ENCODE measurements at regions not wholly inside any gene's neighbourhood (a gene's known extent, or its start where the extent isn't known, plus 50 kb on each side); places are given as distances from the start of the nearest gene placed in this dataset.

GRCh38 chr3:103585809-103586208 lies 1151.0 kb downstream of the ZPLD1 start:
- no peak overlapping the region for H3K4me3 Mint-ChIP-seq
- H3K27ac Mint-ChIP-seq, result no peak overlapping the region
- H3K27me3 Mint-ChIP-seq, result no peaks in the 10 kb centered on the region
- CTCF ChIA-PET, result no interaction called here
- H3K36me3 Mint-ChIP-seq, result no peaks in the 10 kb centered on the region
- no peaks in the 10 kb centered on the region for H3K4me1 Mint-ChIP-seq
- H3K9me3 Mint-ChIP-seq, result no peaks in the 10 kb centered on the region
- DNase-seq, result no peak

DNA sequence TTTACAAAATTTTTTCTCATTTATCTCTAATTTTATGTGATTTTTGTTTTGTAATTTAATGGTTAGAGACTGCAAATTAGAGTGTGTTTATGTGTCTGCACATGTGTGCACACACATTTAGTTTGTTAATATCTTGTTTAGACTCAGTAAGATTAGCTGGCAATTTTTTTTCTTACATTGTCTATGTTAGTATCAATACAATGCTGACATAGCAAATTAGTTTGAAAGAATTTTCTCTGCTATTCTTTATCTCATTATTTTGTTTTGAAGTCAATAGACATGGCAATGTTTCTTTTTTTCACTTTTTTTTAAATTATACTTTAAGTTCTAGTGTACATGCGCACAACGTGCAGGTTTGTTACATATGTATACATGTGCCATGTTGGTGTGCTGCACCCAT lies 1155.0 kb downstream of the ZPLD1 start:
- Mint-ChIP-seq H3K27ac (no peak overlapping the region), H3K9me3 (no peaks in the 10 kb centered on the region), H3K36me3 (no peaks in the 10 kb centered on the region), H3K4me1 (no peaks in the 10 kb centered on the region), H3K27me3 (no peaks in the 10 kb centered on the region), H3K4me3 (no peak overlapping the region)
- CTCF ChIA-PET, result no interaction called here
- DNase-seq, result no peak

DNA sequence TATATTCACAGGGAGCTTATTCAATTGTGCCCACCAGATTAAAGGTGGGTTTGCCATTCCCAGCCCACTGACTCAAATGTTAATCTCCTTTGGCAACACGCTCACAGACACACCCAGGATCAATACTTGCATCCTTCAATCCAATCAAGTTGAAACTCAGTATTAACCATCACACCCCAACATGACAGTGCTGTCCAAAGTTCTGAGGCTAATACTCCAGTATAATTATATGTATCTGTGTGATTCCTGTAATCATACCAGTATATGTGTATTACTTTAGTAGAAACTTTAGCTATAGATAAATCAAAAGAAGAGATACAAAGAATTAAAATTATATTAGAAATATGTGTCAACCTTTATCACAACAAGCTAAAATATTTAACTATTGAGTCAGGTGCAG lies 1166.0 kb downstream of the ZPLD1 start:
- DNase-seq, result no peak
- H3K36me3 Mint-ChIP-seq, result no peaks in the 10 kb centered on the region
- no peaks in the 10 kb centered on the region for H3K4me1 Mint-ChIP-seq
- H3K27me3 Mint-ChIP-seq, result no peaks in the 10 kb centered on the region
- H3K27ac Mint-ChIP-seq, result no peak overlapping the region
- H3K4me3 Mint-ChIP-seq, result no peak overlapping the region
- CTCF ChIA-PET, result no interaction called here
- H3K9me3 Mint-ChIP-seq, result peaks cover 7% of the 10 kb centered on the region

GRCh38 chr3:103601666-103602065 lies 1166.9 kb downstream of the ZPLD1 start:
- Mint-ChIP-seq H3K4me1 (no peaks in the 10 kb centered on the region), H3K27ac (no peak overlapping the region), H3K36me3 (no peaks in the 10 kb centered on the region), H3K9me3 (peaks cover 7% of the 10 kb centered on the region), H3K27me3 (no peaks in the 10 kb centered on the region), H3K4me3 (no peak overlapping the region)
- CTCF ChIA-PET, result no interaction called here
- DNase-seq, result no peak

GRCh38 chr3:103609472-103609871 lies 1174.7 kb downstream of the ZPLD1 start:
- H3K4me1 Mint-ChIP-seq, result no peaks in the 10 kb centered on the region
- H3K9me3 Mint-ChIP-seq, result peaks cover 2% of the 10 kb centered on the region
- H3K36me3 Mint-ChIP-seq, result no peaks in the 10 kb centered on the region
- H3K27me3 Mint-ChIP-seq, result no peaks in the 10 kb centered on the region
- H3K4me3 Mint-ChIP-seq, result no peak overlapping the region
- DNase-seq, result no peak
- no peak overlapping the region for H3K27ac Mint-ChIP-seq
- CTCF ChIA-PET, result interaction anchor here (0.7 kb wide), 1 partner anchor 9 kb away, joined by 3 read pairs; no protein-coding TSS in a partner anchor

DNA sequence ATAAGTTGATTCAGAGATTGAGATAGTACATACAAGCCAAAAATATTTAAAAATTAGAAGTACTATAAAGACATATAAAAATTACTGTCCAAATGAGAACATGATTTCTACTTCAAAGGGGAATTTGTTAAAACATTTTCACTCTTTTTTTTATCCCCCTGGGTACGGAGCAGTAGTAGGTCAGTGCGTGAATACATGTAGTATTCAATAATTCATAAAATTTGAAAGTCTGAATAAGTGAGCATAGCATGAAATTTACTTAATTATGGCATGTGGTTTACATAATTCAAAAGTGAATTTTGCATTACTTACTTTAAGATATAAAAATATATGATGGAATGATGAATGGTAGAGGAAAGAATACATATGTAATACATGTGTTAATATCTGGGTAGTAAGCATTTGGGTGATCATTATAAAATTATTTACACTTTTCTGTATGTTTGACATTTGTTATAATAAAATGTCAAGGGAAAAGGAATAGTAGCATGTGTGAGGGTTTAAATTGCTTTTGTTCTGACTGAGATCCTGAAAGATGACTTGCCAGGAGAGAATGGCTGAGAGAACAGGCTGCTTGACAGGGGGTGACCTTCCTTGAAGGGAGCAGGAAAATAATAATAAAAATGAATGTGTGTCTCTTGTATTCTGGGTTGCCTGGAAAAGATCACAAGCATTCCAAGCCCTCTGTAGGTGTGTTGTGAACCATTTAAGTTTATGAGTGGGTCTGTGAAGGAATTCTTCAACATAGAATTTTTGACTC lies 1178.8 kb downstream of the ZPLD1 start:
- CTCF ChIA-PET, result no interaction called here

DNA sequence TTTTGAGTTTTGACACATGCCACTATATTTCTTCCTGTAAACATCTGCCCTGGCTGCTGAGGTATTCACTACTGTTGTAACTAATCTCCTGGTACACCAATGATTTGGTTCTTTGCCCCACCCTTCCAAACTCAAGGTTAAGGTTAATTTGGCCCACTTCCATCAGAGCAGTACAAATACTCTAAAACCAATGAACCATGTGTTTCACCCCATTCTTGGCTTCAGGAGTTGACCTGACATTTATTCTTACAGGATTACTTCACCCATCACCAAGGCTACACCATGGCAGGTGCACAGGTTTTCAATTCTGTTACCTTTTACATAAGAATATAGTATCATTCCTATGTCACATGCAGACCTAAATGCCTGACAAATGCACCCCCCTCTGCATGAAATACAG lies 1179.9 kb downstream of the ZPLD1 start:
- CTCF ChIA-PET, result no interaction called here
- Mint-ChIP-seq H3K27ac (no peak overlapping the region), H3K4me1 (no peaks in the 10 kb centered on the region), H3K9me3 (peaks cover 3% of the 10 kb centered on the region), H3K27me3 (no peaks in the 10 kb centered on the region), H3K36me3 (no peaks in the 10 kb centered on the region), H3K4me3 (no peak overlapping the region)
- no peak for DNase-seq

More for the DNA sequence above, 1178.8 kb downstream of the ZPLD1 start:
- H3K27ac Mint-ChIP-seq, result no peak overlapping the region
- no peaks in the 10 kb centered on the region for H3K36me3 Mint-ChIP-seq
- no peaks in the 10 kb centered on the region for H3K4me1 Mint-ChIP-seq
- no peaks in the 10 kb centered on the region for H3K9me3 Mint-ChIP-seq
- H3K27me3 Mint-ChIP-seq, result no peaks in the 10 kb centered on the region
- DNase-seq, result no peak
- no peak overlapping the region for H3K4me3 Mint-ChIP-seq

DNA sequence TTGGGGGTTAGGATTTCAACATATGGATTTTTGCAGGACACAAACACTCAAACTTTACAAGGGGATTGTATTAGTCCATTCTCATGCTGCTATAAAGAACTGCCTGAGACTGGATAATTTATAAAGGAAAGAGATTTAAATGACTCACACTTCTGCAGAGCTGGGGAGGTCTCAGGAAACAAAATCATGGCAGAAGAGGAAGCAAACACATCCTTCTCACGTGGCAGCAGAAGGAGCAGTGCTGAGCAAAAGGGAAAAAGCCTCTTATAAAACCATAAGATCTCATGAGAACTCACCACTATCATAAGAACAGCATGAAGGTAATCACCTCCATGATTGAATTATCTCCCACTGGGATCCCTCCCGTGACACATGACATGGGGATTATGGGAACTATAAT lies 1183.1 kb downstream of the ZPLD1 start:
- CTCF ChIA-PET, result no interaction called here
- DNase-seq, result no peak
- no peaks in the 10 kb centered on the region for H3K27me3 Mint-ChIP-seq
- no peak overlapping the region for H3K4me3 Mint-ChIP-seq
- no peaks in the 10 kb centered on the region for H3K36me3 Mint-ChIP-seq
- peaks cover 7% of the 10 kb centered on the region for H3K9me3 Mint-ChIP-seq
- H3K27ac Mint-ChIP-seq, result no peak overlapping the region
- no peaks in the 10 kb centered on the region for H3K4me1 Mint-ChIP-seq

- DNase-seq, result no peak
- H3K4me3 Mint-ChIP-seq, result no peak overlapping the region
- H3K4me1 Mint-ChIP-seq, result no peaks in the 10 kb centered on the region
- H3K27me3 Mint-ChIP-seq, result no peaks in the 10 kb centered on the region
- CTCF ChIA-PET, result no interaction called here
- peaks cover 3% of the 10 kb centered on the region for H3K9me3 Mint-ChIP-seq
- H3K27ac Mint-ChIP-seq, result no peak overlapping the region
- no peaks in the 10 kb centered on the region for H3K36me3 Mint-ChIP-seq
Observed at GRCh38 chr3:103624271-103624670, 1189.5 kb downstream of the ZPLD1 start.

DNA sequence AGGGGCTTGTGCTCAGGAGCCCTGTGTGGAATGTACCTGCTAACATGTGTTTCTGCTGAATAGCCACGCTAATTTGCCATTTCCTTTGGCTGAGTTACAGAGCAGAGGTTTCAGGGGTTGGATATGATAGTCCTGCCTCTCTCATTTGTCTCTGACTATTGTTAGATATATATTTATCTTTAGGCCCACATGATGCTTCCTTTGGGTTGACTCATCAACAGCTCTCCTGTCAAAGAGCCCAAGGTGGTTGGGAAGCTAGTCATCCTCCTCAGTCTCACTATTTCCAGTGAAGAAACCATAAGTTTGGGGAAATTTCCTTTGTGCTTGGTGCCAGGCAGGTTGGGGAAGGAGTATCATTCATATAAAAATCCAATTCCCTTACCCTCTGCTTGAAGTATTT lies 1194.6 kb downstream of the ZPLD1 start:
- no peak for DNase-seq
- H3K4me3 Mint-ChIP-seq, result no peak overlapping the region
- H3K9me3 Mint-ChIP-seq, result peaks cover 11% of the 10 kb centered on the region
- CTCF ChIA-PET, result no interaction called here
- H3K4me1 Mint-ChIP-seq, result no peaks in the 10 kb centered on the region
- no peaks in the 10 kb centered on the region for H3K36me3 Mint-ChIP-seq
- no peaks in the 10 kb centered on the region for H3K27me3 Mint-ChIP-seq
- H3K27ac Mint-ChIP-seq, result no peak overlapping the region

DNA sequence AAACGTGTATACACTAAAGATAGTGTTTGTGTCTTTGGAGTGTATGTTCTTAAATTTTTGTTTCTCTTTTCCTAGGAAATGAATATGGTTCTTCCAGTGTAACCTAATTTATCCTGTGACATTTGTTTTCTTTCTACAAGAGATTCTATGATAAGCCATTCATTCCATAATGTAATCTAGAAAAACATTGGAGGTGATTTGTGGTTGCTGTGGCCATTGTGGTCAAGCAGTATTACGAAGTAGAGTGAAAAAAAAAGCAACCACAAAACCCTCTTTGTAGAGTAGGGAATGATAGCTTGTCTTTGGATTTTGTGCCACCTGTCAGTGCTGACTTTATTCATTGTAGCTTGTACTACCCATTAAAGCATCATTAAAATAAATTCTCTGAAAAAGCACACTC lies 1209.6 kb downstream of the ZPLD1 start:
- DNase-seq, result no peak
- Mint-ChIP-seq H3K9me3 (peaks cover 7% of the 10 kb centered on the region), H3K27me3 (no peaks in the 10 kb centered on the region), H3K36me3 (no peaks in the 10 kb centered on the region), H3K27ac (no peak overlapping the region), H3K4me3 (no peak overlapping the region), H3K4me1 (no peaks in the 10 kb centered on the region)
- CTCF ChIA-PET, result no interaction called here

DNA sequence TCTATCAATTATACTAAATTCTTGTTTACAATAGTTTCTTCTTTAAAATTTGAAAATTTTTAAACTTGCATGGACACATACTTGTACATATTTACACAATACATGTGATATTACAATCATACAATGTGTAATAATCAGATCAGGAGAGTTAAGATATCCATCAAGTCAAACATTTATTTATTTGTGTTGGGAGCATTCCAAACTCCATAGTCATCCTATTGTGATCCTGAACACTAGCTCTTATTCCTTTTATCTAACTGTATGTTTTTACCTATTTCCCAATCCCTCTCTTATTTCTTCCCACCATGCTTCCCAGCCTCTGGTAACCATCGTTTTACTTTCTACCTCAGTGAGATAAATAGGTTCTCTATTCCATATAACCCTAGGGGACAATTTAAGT lies 1219.2 kb downstream of the ZPLD1 start:
- no peaks in the 10 kb centered on the region for H3K27me3 Mint-ChIP-seq
- no peak overlapping the region for H3K27ac Mint-ChIP-seq
- H3K4me1 Mint-ChIP-seq, result no peaks in the 10 kb centered on the region
- no peak for DNase-seq
- no peak overlapping the region for H3K4me3 Mint-ChIP-seq
- no peaks in the 10 kb centered on the region for H3K36me3 Mint-ChIP-seq
- no peaks in the 10 kb centered on the region for H3K9me3 Mint-ChIP-seq
- CTCF ChIA-PET, result no interaction called here

DNA sequence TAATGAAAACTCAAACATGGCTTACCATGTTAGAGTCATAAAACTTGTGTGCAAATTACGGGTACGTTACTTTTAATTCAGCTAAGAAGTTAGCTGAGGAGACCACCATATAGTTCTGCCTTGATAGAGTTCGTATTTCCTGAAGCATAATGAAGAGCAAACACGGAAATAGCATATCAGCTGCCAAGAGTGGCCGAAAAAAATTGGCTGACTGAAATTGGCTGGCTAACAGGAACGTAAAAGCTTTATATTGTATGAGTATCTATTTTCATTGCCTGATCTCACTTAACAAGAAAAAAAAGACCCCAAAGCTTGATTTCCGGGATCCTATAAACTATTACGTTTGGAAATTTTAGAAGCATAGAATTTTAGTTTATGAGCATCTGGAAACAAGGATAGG lies 1222.9 kb downstream of the ZPLD1 start:
- CTCF ChIA-PET, result no interaction called here
- no peak overlapping the region for H3K27ac Mint-ChIP-seq
- H3K36me3 Mint-ChIP-seq, result no peaks in the 10 kb centered on the region
- no peaks in the 10 kb centered on the region for H3K27me3 Mint-ChIP-seq
- no peak overlapping the region for H3K4me3 Mint-ChIP-seq
- DNase-seq, result no peak
- no peaks in the 10 kb centered on the region for H3K9me3 Mint-ChIP-seq
- no peaks in the 10 kb centered on the region for H3K4me1 Mint-ChIP-seq

DNA sequence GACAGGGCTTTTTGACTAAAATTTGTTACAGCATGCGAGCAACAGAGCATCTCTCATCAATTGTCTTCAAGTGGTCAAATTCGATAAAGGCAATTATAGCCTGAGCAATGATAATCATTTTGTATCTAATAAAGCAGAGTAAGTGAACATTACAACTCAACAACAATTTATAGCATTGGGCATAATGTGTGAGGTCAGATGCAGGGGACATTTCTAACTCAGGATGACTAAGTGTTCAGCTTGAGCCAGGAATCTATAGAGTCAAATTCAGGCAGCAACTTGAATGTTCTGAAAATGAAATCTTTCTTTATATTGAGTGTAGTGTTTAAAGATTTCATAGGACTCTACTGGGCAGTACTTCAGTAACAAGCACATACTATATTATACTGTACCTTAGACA lies 1226.0 kb downstream of the ZPLD1 start:
- H3K27me3 Mint-ChIP-seq, result no peaks in the 10 kb centered on the region
- DNase-seq, result no peak
- no peaks in the 10 kb centered on the region for H3K36me3 Mint-ChIP-seq
- CTCF ChIA-PET, result no interaction called here
- no peak overlapping the region for H3K27ac Mint-ChIP-seq
- no peak overlapping the region for H3K4me3 Mint-ChIP-seq
- no peaks in the 10 kb centered on the region for H3K9me3 Mint-ChIP-seq
- H3K4me1 Mint-ChIP-seq, result no peaks in the 10 kb centered on the region

DNA sequence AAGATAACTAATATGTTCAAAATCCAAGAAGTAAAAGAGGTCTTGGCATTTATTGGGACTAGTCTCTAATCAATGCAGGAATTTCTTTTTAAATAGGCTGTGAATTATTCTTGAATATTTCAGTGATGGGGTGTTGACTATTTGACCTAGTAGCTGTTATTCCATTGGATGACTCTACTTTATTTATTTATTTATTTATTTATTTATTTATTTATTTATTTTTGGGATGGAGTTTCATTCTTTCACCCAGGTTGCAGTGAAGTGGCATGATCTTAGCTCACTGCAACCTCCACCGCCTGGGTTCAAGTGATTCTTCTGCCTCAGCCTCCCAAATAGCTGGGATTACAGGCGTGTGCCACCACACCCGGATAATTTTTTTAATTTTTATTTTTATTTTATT lies 1227.8 kb downstream of the ZPLD1 start:
- CTCF ChIA-PET, result no interaction called here

DNA sequence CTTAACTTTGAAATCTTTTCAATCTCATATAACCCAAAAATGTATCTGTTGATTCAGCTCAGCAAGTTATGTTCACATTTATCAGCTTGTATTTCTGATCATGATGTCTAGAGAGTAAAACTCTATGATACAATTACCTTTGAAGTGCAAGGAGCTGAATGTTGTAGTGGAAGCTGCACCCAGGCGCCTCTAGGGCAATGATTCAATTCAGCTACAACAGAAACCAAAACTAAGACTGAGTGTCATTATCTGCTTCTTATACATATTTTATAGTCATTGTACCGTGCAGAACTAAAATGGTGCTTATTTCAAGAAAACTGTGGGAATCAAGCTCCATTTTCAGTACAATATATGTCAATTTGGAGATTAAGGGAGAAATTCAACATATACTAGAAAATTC lies 1237.5 kb downstream of the ZPLD1 start:
- Mint-ChIP-seq H3K27ac (no peak overlapping the region), H3K36me3 (no peaks in the 10 kb centered on the region), H3K9me3 (no peaks in the 10 kb centered on the region), H3K27me3 (no peaks in the 10 kb centered on the region), H3K4me3 (no peak overlapping the region), H3K4me1 (no peaks in the 10 kb centered on the region)
- no peak for DNase-seq
- CTCF ChIA-PET, result no interaction called here

More for the DNA sequence above, 1227.8 kb downstream of the ZPLD1 start:
- no peaks in the 10 kb centered on the region for H3K27me3 Mint-ChIP-seq
- H3K4me1 Mint-ChIP-seq, result no peaks in the 10 kb centered on the region
- H3K27ac Mint-ChIP-seq, result no peak overlapping the region
- DNase-seq, result no peak
- H3K4me3 Mint-ChIP-seq, result no peak overlapping the region
- H3K9me3 Mint-ChIP-seq, result no peaks in the 10 kb centered on the region
- H3K36me3 Mint-ChIP-seq, result no peaks in the 10 kb centered on the region

Data from activated naive CD4-positive, alpha-beta T cell treated with anti-CD3 and anti-CD28 coated beads, Interleukin-2, amount 10 ng/mL, durations not matched to agents 7 days and 5 days (primary cell).